Activated CD4-positive, alpha-beta T cell treated with anti-CD3 and anti-CD28 coated beads, Interleukin-2, Interleukin-4, amounts not matched to agents 100 ng/mL and 50 ng/mL, durations not matched to agents 16 hours and 8 hours (primary cell): ENCODE measurements at regions not wholly inside any gene's neighbourhood (a gene's known extent, or its start where the extent isn't known, plus 50 kb on each side); places are given as distances from the start of the nearest gene placed in this dataset.
"Not testable (repeated sequence)": the region's sequence is repeated elsewhere in the genome, so short reads cannot be mapped to it uniquely, and the experiment has no call there.

ENCODE experiments used
- DNase-seq: peaks from one replicate; pipeline ENCODE4 v3.0.0-alpha.2; 2020; ENCODE audit warnings: low spot score

- DNase-seq = no peak
Measured at GRCh38 chr11:44361813-44362212, 51.9 kb upstream of the ALX4 start.

- DNase-seq = no peak
Measured at GRCh38 chr11:44363116-44363515, 53.2 kb upstream of the ALX4 start.

- no peak for DNase-seq
Measured at GRCh38 chr11:44364596-44364995, 54.7 kb upstream of the ALX4 start.

- no peak for DNase-seq
Measured at GRCh38 chr11:44365616-44366015, 55.7 kb upstream of the ALX4 start.

GRCh38 chr11:44366026-44366425 lies 56.1 kb upstream of the ALX4 start:
- no peak for DNase-seq

GRCh38 chr11:44366741-44367140 lies 56.8 kb upstream of the ALX4 start:
- no peak for DNase-seq

GRCh38 chr11:44367452-44367851 lies 57.5 kb upstream of the ALX4 start:
- no peak for DNase-seq

GRCh38 chr11:44368886-44369285 lies 58.9 kb upstream of the ALX4 start:
- no peak for DNase-seq

- DNase-seq = not testable (repeated sequence)
Measured at GRCh38 chr11:44371042-44371441, 61.1 kb upstream of the ALX4 start.

- DNase-seq = no peak
Measured at GRCh38 chr11:44371706-44372105, 61.8 kb upstream of the ALX4 start.

- DNase-seq = no peak
Measured at GRCh38 chr11:44372989-44373388, 63.0 kb upstream of the ALX4 start.

- DNase-seq = no peak
Measured at GRCh38 chr11:44374001-44374400, 64.1 kb upstream of the ALX4 start.

- DNase-seq = no peak
Measured at GRCh38 chr11:44376423-44376822, 66.5 kb upstream of the ALX4 start.

GRCh38 chr11:44377121-44377520 lies 67.2 kb upstream of the ALX4 start:
- DNase-seq = no peak

GRCh38 chr11:44377914-44378321 lies 68.0 kb upstream of the ALX4 start:
- no peak for DNase-seq

- no peak for DNase-seq
Measured at GRCh38 chr11:44379141-44380008, 69.4 kb upstream of the ALX4 start.

GRCh38 chr11:44380009-44380313 lies 70.0 kb upstream of the ALX4 start:
- no peak for DNase-seq

- no peak for DNase-seq
Measured at GRCh38 chr11:44380820-44381219, 70.9 kb upstream of the ALX4 start.

- DNase-seq = no peak
Measured at GRCh38 chr11:44381261-44381660, 71.3 kb upstream of the ALX4 start.

- DNase-seq = no peak
Measured at GRCh38 chr11:44382118-44382517, 72.2 kb upstream of the ALX4 start.

GRCh38 chr11:44382656-44383240 lies 72.8 kb upstream of the ALX4 start:
- DNase-seq = no peak

GRCh38 chr11:44383246-44383645 lies 73.3 kb upstream of the ALX4 start:
- no peak for DNase-seq

- DNase-seq = no peak
Measured at GRCh38 chr11:44387415-44387814, 77.5 kb upstream of the ALX4 start.

GRCh38 chr11:44387825-44388224 lies 77.9 kb upstream of the ALX4 start:
- DNase-seq = no peak
